Chondrocyte (in vitro differentiated cells): ENCODE measurements at regions not wholly inside any gene's neighbourhood (a gene's known extent, or its start where the extent isn't known, plus 50 kb on each side); places are given as distances from the start of the nearest gene placed in this dataset.

Experiments
- DNase-seq: peaks from one replicate; pipeline ENCODE4 v3.0.0; 2021; ENCODE audit warnings: mixed read lengths, low spot score
- H3K27ac Mint-ChIP-seq: one replicate; pipeline ENCODE4 v1.8.0; 2021; ENCODE audit warnings: mild to moderate bottlenecking, moderate library complexity, mixed read lengths; ENCODE audit not compliant: unreplicated experiment
- H3K27me3 Mint-ChIP-seq: 2 replicates; pipeline ENCODE4 v1.8.0; 2021; ENCODE audit warnings: low read depth, mixed read lengths
- H3K36me3 Mint-ChIP-seq: 2 replicates; pipeline ENCODE4 v1.8.0; 2021; ENCODE audit warnings: low read depth, mixed read lengths
- H3K4me1 Mint-ChIP-seq: 2 replicates; pipeline ENCODE4 v1.8.0; 2021; ENCODE audit warnings: low read depth, mild to moderate bottlenecking, mixed read lengths
- H3K4me3 Mint-ChIP-seq: one replicate; pipeline ENCODE4 v1.8.0; 2021; ENCODE audit warnings: mild to moderate bottlenecking, moderate library complexity, mixed read lengths; ENCODE audit not compliant: unreplicated experiment
- H3K9me3 Mint-ChIP-seq: 2 replicates; pipeline ENCODE4 v1.8.0; 2021; ENCODE audit warnings: low read depth, mixed read lengths
- CTCF ChIP-seq: fragments of 200-600 bp; sonication (generic); IDR thresholded peaks from 2 replicates; pipeline ENCODE4 v1.5.0; 2021; ENCODE audit warnings: antibody characterized with exemption, mild to moderate bottlenecking, moderate library complexity

GRCh38 chr12:71230542-71230941 lies 72.7 kb upstream of the TSPAN8 start:
- Mint-ChIP-seq H3K4me1 (no peaks in the 10 kb centered on the region), H3K27ac (no peak overlapping the region), H3K36me3 (peaks cover 2% of the 10 kb centered on the region), H3K4me3 (no peak overlapping the region), H3K27me3 (no peaks in the 10 kb centered on the region), H3K9me3 (peaks cover 14% of the 10 kb centered on the region)
- TF ChIP-seq CTCF, result no peak
- no peak for DNase-seq

- Mint-ChIP-seq H3K4me3 (no peak overlapping the region), H3K27ac (no peak overlapping the region), H3K36me3 (peaks cover under 1% of the 10 kb centered on the region), H3K9me3 (peaks cover 3% of the 10 kb centered on the region), H3K27me3 (no peaks in the 10 kb centered on the region), H3K4me1 (peaks cover 4% of the 10 kb centered on the region)
- no peak for DNase-seq
- TF ChIP-seq CTCF, result no peak
Measured at GRCh38 chr12:71223139-71223538, 65.3 kb upstream of the TSPAN8 start.

GRCh38 chr12:71222436-71222835 lies 64.6 kb upstream of the TSPAN8 start:
- H3K27me3 Mint-ChIP-seq, result no peaks in the 10 kb centered on the region
- no peak overlapping the region for H3K4me3 Mint-ChIP-seq
- TF ChIP-seq CTCF, result no peak

GRCh38 chr12:71220260-71220659 lies 62.5 kb upstream of the TSPAN8 start:
- DNase-seq, result no peak
- no peaks in the 10 kb centered on the region for H3K36me3 Mint-ChIP-seq
- no peak for TF ChIP-seq CTCF
- no peak overlapping the region for H3K27ac Mint-ChIP-seq
- no peaks in the 10 kb centered on the region for H3K9me3 Mint-ChIP-seq
- H3K4me1 Mint-ChIP-seq, result peaks cover 20% of the 10 kb centered on the region
- H3K4me3 Mint-ChIP-seq, result no peak overlapping the region
- H3K27me3 Mint-ChIP-seq, result no peaks in the 10 kb centered on the region

More at GRCh38 chr12:71222436-71222835, 64.6 kb upstream of the TSPAN8 start:
- Mint-ChIP-seq H3K27ac (no peak overlapping the region), H3K36me3 (no peaks in the 10 kb centered on the region), H3K9me3 (no peaks in the 10 kb centered on the region), H3K4me1 (peaks cover 5% of the 10 kb centered on the region)
- no peak for DNase-seq

- H3K27me3 Mint-ChIP-seq, result no peaks in the 10 kb centered on the region
- H3K9me3 Mint-ChIP-seq, result no peaks in the 10 kb centered on the region
- no peak for DNase-seq
- TF ChIP-seq CTCF, result no peak
- H3K27ac Mint-ChIP-seq, result no peak overlapping the region
- H3K4me1 Mint-ChIP-seq, result peaks cover 31% of the 10 kb centered on the region
- H3K36me3 Mint-ChIP-seq, result no peaks in the 10 kb centered on the region
- no peak overlapping the region for H3K4me3 Mint-ChIP-seq
Measured at GRCh38 chr12:71219224-71219623, 61.4 kb upstream of the TSPAN8 start.
